Ovary (tissue), 3 donors: ENCODE measurements at regions not wholly inside any gene's neighbourhood (a gene's known extent, or its start where the extent isn't known, plus 50 kb on each side); places are given as distances from the start of the nearest gene placed in this dataset.

Experiments
- CTCF ChIP-seq, 3 donors: fragments of 450-650 bp in 2 of 3; fragments of 200-600 bp in 1 of 3; IDR thresholded peaks; one replicate each; pipeline versions ENCODE4 v1.5.1 to v1.8.0; 2016 to 2022; ENCODE audit warnings: antibody characterized with exemption in 3 of 3, mild to moderate bottlenecking in 1 of 3
- EP300 ChIP-seq: sonication (generic); formaldehyde crosslinking; IDR thresholded peaks from one replicate; pipeline ENCODE4 v1.6.1; 2017; ENCODE audit warnings: antibody characterized with exemption
- POLR2A ChIP-seq: fragments of 450-650 bp; IDR thresholded peaks from one replicate; pipeline ENCODE4 v1.6.1; 2017; ENCODE audit warnings: antibody characterized with exemption, mild to moderate bottlenecking, moderate library complexity
- donor health status: DM: no; HTN: no; CAD: no.

GRCh38 chr11:16511116-16512114 lies 155.1 kb upstream of the SOX6 start:
- TF ChIP-seq POLR2A (no peak), CTCF (IDR thresholded peaks at IDR 0.05) (no peak), EP300 (no peak)
